H1 (cell line): ENCODE measurements at regions not wholly inside any gene's neighbourhood (a gene's known extent, or its start where the extent isn't known, plus 50 kb on each side); places are given as distances from the start of the nearest gene placed in this dataset.

Experiments used
- CTCF ChIA-PET: fragments of 300-600 bp; sonication (Branson Sonifier 250); formaldehyde crosslinking; loops from one replicate; lab custom pipeline; 2021; ENCODE audit not compliant: partially characterized antibody; lab: Charles Lee
- POLR2A ChIA-PET: fragments of 300-600 bp; sonication (Branson Sonifier 250); formaldehyde crosslinking; loops from one replicate; lab custom pipeline; 2021; ENCODE audit warnings: inconsistent platforms; ENCODE audit not compliant: partially characterized antibody; lab: Charles Lee
- DNase-seq, 2 experiments: peaks; one replicate each; pipeline versions ENCODE4 v3.0.0 to v3.0.0-alpha.2; 2010 to 2022; ENCODE audit warnings: low spot score in 2 of 2, low read depth in 1 of 2, mixed read lengths in 1 of 2
- FAIRE-seq: peaks from 2 replicates; lab custom pipeline; 2011; peaks lifted over from hg19 to GRCh38; lab: Jason Lieb, UNC
- H2AFZ ChIP-seq: 2 replicates; pipeline ENCODE4 v1.8.1; 2012; ENCODE audit warnings: low read length, inconsistent platforms
- H2AK5ac ChIP-seq: 2 replicates; pipeline ENCODE4 v1.6.1; 2013; ENCODE audit warnings: low read depth, low read length
- H2BK120ac ChIP-seq: replicated peaks from 2 replicates; pipeline ENCODE3; 2013; ENCODE audit warnings: low read depth, low read length, inconsistent platforms
- H2BK12ac ChIP-seq: 2 replicates; pipeline ENCODE4 v1.6.1; 2013; ENCODE audit warnings: low read depth, low read length
- H2BK15ac ChIP-seq: 2 replicates; pipeline ENCODE4 v1.6.1; 2013; ENCODE audit warnings: low read length
- H2BK20ac ChIP-seq: 2 replicates; pipeline ENCODE4 v1.6.1; 2013; ENCODE audit warnings: low read length
- H2BK5ac ChIP-seq: 2 replicates; pipeline ENCODE4 v1.6.1; 2013; ENCODE audit warnings: low read depth, low read length
- H3K14ac ChIP-seq: 2 replicates; pipeline ENCODE4 v1.6.1; 2013; ENCODE audit warnings: inconsistent platforms; ENCODE audit not compliant: insufficient read length
- H3K18ac ChIP-seq: 2 replicates; pipeline ENCODE4 v1.6.1; 2013; ENCODE audit warnings: low read length; ENCODE audit errors: extremely low read depth
- H3K23ac ChIP-seq: 2 replicates; pipeline ENCODE4 v1.6.1; 2013; ENCODE audit warnings: inconsistent platforms; ENCODE audit not compliant: insufficient read length
- H3K23me2 ChIP-seq: 2 replicates; pipeline ENCODE4 v1.6.1; 2013; ENCODE audit warnings: low read depth, low read length
- H3K27ac ChIP-seq: 2 replicates; pipeline ENCODE4 v1.6.1; 2011; ENCODE audit warnings: low read depth, low read length, inconsistent platforms
- H3K27me3 ChIP-seq, 4 experiments: replicated peaks in 1 of 4; 1 replicate in 1 of 4; 2 replicates in 3 of 4; pipeline versions ENCODE4 v1.6.1 to v1.8.1; 2011 to 2013; ENCODE audit warnings: low read length in 3 of 4, mild to moderate bottlenecking in 3 of 4, inconsistent platforms in 2 of 4, mixed read lengths in 2 of 4, moderate library complexity in 1 of 4; ENCODE audit not compliant: control insufficient read depth in 3 of 4, insufficient read depth in 3 of 4; ENCODE audit errors: extremely low read depth in 1 of 4
- H3K36me3 ChIP-seq, 4 experiments: 2 replicates each; pipeline versions ENCODE4 v1.6.1 to v1.8.1; 2011 to 2013; ENCODE audit warnings: mild to moderate bottlenecking in 4 of 4, low read length in 3 of 4, moderate library complexity in 2 of 4, control low read depth in 1 of 4, inconsistent platforms in 1 of 4; ENCODE audit not compliant: insufficient read depth in 4 of 4, control insufficient read depth in 2 of 4
- H3K4ac ChIP-seq: replicated peaks from 2 replicates; pipeline ENCODE3; 2013; ENCODE audit warnings: low read length, low read depth, mixed read lengths, inconsistent platforms; ENCODE audit not compliant: insufficient read length
- H3K4me1 ChIP-seq, 4 experiments: replicated peaks in 1 of 4; 1 replicate in 1 of 4; 2 replicates in 3 of 4; pipeline versions ENCODE4 v1.6.1 to v1.8.1; 2011 to 2013; ENCODE audit warnings: low read length in 3 of 4, inconsistent platforms in 2 of 4, mixed read lengths in 1 of 4; ENCODE audit not compliant: insufficient read depth in 4 of 4, control insufficient read depth in 3 of 4
- H3K4me2 ChIP-seq, 2 experiments: 2 replicates each; pipeline versions ENCODE4 v1.6.1 to v1.8.1; 2011 to 2013; ENCODE audit warnings: low read depth in 2 of 2, low read length in 2 of 2, control low read depth in 1 of 2, inconsistent platforms in 1 of 2, mild to moderate bottlenecking in 1 of 2; ENCODE audit not compliant: insufficient read depth in 1 of 2
- H3K4me3 ChIP-seq, 4 experiments: fragments of 200-600, 300-600 bp in 1 of 4; sonication (generic), shearing (Covaris generic), sonication (Bioruptor Twin) in 1 of 4; 2 replicates each; pipeline versions ENCODE4 v1.5.1 to v1.8.1; 2011 to 2016; ENCODE audit warnings: low read length in 4 of 4, low read depth in 3 of 4, control low read depth in 2 of 4, inconsistent platforms in 2 of 4, mild to moderate bottlenecking in 2 of 4, mixed read lengths in 1 of 4, moderate library complexity in 1 of 4; ENCODE audit not compliant: insufficient read depth in 2 of 4; ENCODE audit errors: extremely low read depth in 1 of 4
- H3K56ac ChIP-seq: replicated peaks from 2 replicates; pipeline ENCODE3; 2013; ENCODE audit warnings: low read depth, mild to moderate bottlenecking, mixed read lengths, low read length, inconsistent platforms; ENCODE audit not compliant: insufficient read length
- H3K79me1 ChIP-seq: 2 replicates; pipeline ENCODE4 v1.6.1; 2013; ENCODE audit warnings: low read depth, low read length, control low read depth
- H3K79me2 ChIP-seq, 2 experiments: 2 replicates each; pipeline versions ENCODE4 v1.6.1 to v1.8.1; 2012 to 2013; ENCODE audit warnings: low read length in 2 of 2, mild to moderate bottlenecking in 2 of 2, inconsistent platforms in 1 of 2; ENCODE audit not compliant: insufficient read depth in 2 of 2, control insufficient read depth in 1 of 2
- H3K9ac ChIP-seq, 4 experiments: replicated peaks in 1 of 4; 1 replicate in 1 of 4; 2 replicates in 3 of 4; pipeline versions ENCODE4 v1.6.1 to v1.8.1; 2011 to 2013; ENCODE audit warnings: low read depth in 3 of 4, low read length in 3 of 4, control low read depth in 2 of 4, mild to moderate bottlenecking in 2 of 4, moderate library complexity in 2 of 4, inconsistent platforms in 1 of 4; ENCODE audit errors: extremely low read depth in 1 of 4
- H3K9me3 ChIP-seq, 2 experiments: 2 replicates each; pipeline versions ENCODE4 v1.6.1 to v1.8.1; 2012 to 2013; ENCODE audit warnings: mild to moderate bottlenecking in 2 of 2, moderate library complexity in 2 of 2, control low read depth in 1 of 2, inconsistent platforms in 1 of 2, low read depth in 1 of 2, low read length in 1 of 2, mixed read lengths in 1 of 2; ENCODE audit not compliant: insufficient read depth in 2 of 2
- H4K20me1 ChIP-seq, 2 experiments: replicated peaks in 1 of 2; 2 replicates each; pipeline versions ENCODE3 to v1.8.1; 2011 to 2013; ENCODE audit warnings: inconsistent platforms in 2 of 2, low read length in 2 of 2, mild to moderate bottlenecking in 1 of 2; ENCODE audit not compliant: insufficient read depth in 2 of 2, control insufficient read depth in 1 of 2
- H4K5ac ChIP-seq: 2 replicates; pipeline ENCODE4 v1.6.1; 2013; ENCODE audit warnings: low read length, low read depth, mixed read lengths, inconsistent platforms; ENCODE audit not compliant: insufficient read length
- H4K8ac ChIP-seq: 2 replicates; pipeline ENCODE4 v1.8.0; 2013; ENCODE audit warnings: mild to moderate bottlenecking, moderate library complexity, low read length, inconsistent platforms; ENCODE audit not compliant: insufficient read depth; ENCODE audit errors: extremely low read depth
- H4K91ac ChIP-seq: replicated peaks from 2 replicates; pipeline ENCODE3; 2013; ENCODE audit warnings: low read length, mixed read lengths, inconsistent platforms; ENCODE audit not compliant: insufficient read length
- CTCF ChIP-seq, 3 experiments: IDR thresholded peaks; 1 replicate in 2 of 3; 2 replicates in 1 of 3; pipeline versions ENCODE4 v1.5.1 to v1.6.1; 2011; ENCODE audit warnings: low read length in 3 of 3, mild to moderate bottlenecking in 3 of 3, inconsistent platforms in 2 of 3, low read depth in 1 of 3, moderate library complexity in 1 of 3; ENCODE audit not compliant: insufficient read depth in 1 of 3; ENCODE audit errors: control extremely low read depth in 1 of 3
- KDM1A ChIP-seq: fragments of 200-600, 300-600 bp; sonication (generic); IDR thresholded peaks from 2 replicates; pipeline ENCODE4 v1.7.1; 2016; ENCODE audit warnings: mild to moderate bottlenecking, low read length, borderline replicate concordance
- RAD21 ChIP-seq, 2 experiments: IDR thresholded peaks in 1 of 2; conservative IDR thresholded peaks in 1 of 2; 2 replicates each; pipeline ENCODE4 v1.6.1; 2011; ENCODE audit warnings: low read depth in 2 of 2, low read length in 2 of 2, improper control_type of control experiment in 1 of 2, inconsistent platforms in 1 of 2, mild to moderate bottlenecking in 1 of 2, moderate library complexity in 1 of 2
- WGBS, 2 experiments: shearing (Covaris generic) in 1 of 2; methylation state at CpG; one replicate each; pipeline versions ENCODE4 v1.1.6 to v1.1.7; 2013 to 2015; ENCODE audit warnings: low lambda C conversion rate in 2 of 2, mixed read lengths in 2 of 2, inconsistent platforms in 1 of 2, low coverage in 1 of 2, missing lambda C conversion rate in 1 of 2; ENCODE audit not compliant: insufficient replicate concordance in 2 of 2, insufficient coverage in 1 of 2, insufficient read length in 1 of 2; ENCODE audit errors: extremely low coverage in 1 of 2, missing lambda C conversion rate in 1 of 2; 5-methylcytosine and 5-hydroxymethylcytosine counted together

- Histone ChIP-seq H2BK120ac (no peak overlapping the region), H2AK5ac (no peak overlapping the region), H2BK5ac (no peak overlapping the region), H3K4me2 (no peak overlapping the region), H3K9me3 (no peaks in the 10 kb centered on the region), H4K8ac (no peak overlapping the region), H3K79me1 (no peaks in the 10 kb centered on the region), H3K4me1 (no peaks in the 10 kb centered on the region), H3K9ac (no peak overlapping the region), H3K4me3 (no peak overlapping the region), H3K27me3 (no peaks in the 10 kb centered on the region), H4K5ac (no peak overlapping the region), H3K56ac (no peak overlapping the region), H3K27ac (no peak overlapping the region), H3K14ac (no peak overlapping the region), H3K79me2 (no peaks in the 10 kb centered on the region), H3K23me2 (no peaks in the 10 kb centered on the region), H2BK20ac (no peak overlapping the region), H2BK12ac (no peak overlapping the region), H3K23ac (no peak overlapping the region), H3K4ac (no peak overlapping the region), H2BK15ac (0 out of 2 replicates have a peak overlapping the region, but pooled peaks have one; percentile 24), H3K36me3 (no peaks in the 10 kb centered on the region), H3K18ac (no peak overlapping the region), H4K20me1 (no peaks in the 10 kb centered on the region), H2AFZ (no peak overlapping the region; the same call in 1 of the 2 replicates), H4K91ac (no peak overlapping the region)
- POLR2A ChIA-PET = no interaction called here
- FAIRE-seq = peak; percentile 89
- CTCF ChIA-PET = interaction anchor here (0.6 to 8.4 kb wide), 42 partner anchors 10 to 1142 kb away, joined by 3 to 42 read pairs (median 4); no protein-coding TSS in a partner anchor
- 17% methylated on average over 2 of the region's 2 CpGs; no CpG with 5 or more reads in 1 of the 2 experiments for WGBS, 2 experiments
- DNase-seq = peak in 1 of 2 experiments; percentile 31
- no peak for TF ChIP-seq KDM1A
- peak; percentile 95 to 96 for TF ChIP-seq RAD21 (IDR thresholded peaks at IDR 0.05 in 1 of 2, conservative IDR thresholded peaks at IDR 0.05 in 1 of 2; ENCODE audit: low read depth in 2 of 2, low read length in 2 of 2)
- TF ChIP-seq CTCF (IDR thresholded peaks at IDR 0.05; ENCODE audit: control extremely low read depth in 1 of 3, insufficient read depth in 1 of 3, low read depth in 1 of 3, low read length in 3 of 3) = peak; percentile 39 to 87 (median 78)
Measured at GRCh38 chr9:108565651-108566378, 290.0 kb downstream of the ACTL7B start.
